Tibial nerve (tissue), 4 donors: ENCODE measurements at regions not wholly inside any gene's neighbourhood (a gene's known extent, or its start where the extent isn't known, plus 50 kb on each side); places are given as distances from the start of the nearest gene placed in this dataset.
A peak's percentile ranks its signal among the peaks of the same experiment; 100 is the strongest.

Experiments
- DNase-seq, 2 donors: peaks; one replicate each; pipeline ENCODE4 v3.0.0-alpha.2; 2019; ENCODE audit warnings: low spot score in 2 of 2
- H3K27ac ChIP-seq, 4 donors: fragments of 200-600 bp; sonication (generic) in 3 of 4; one replicate each; pipeline ENCODE4 v1.5.1; 2017 to 2019; ENCODE audit warnings: mild to moderate bottlenecking in 1 of 4
- H3K27me3 ChIP-seq, 2 donors: fragments of 200-600 bp; sonication (generic) in 1 of 2; one replicate each; pipeline versions ENCODE4 v1.5.1 to v1.6.0; 2017 to 2019
- H3K36me3 ChIP-seq, 3 donors: fragments of 200-600 bp; sonication (generic); one replicate each; pipeline ENCODE4 v1.5.1; 2018 to 2019
- H3K4me1 ChIP-seq, 4 donors: fragments of 200-600 bp; sonication (generic) in 3 of 4; one replicate each; pipeline ENCODE4 v1.5.1; 2017 to 2019
- H3K4me3 ChIP-seq, 4 donors: fragments of 200-600 bp; sonication (generic) in 3 of 4; one replicate each; pipeline ENCODE4 v1.5.1; 2017 to 2019; ENCODE audit warnings: mild to moderate bottlenecking in 1 of 4, moderate library complexity in 1 of 4
- H3K9me3 ChIP-seq, 4 donors: fragments of 200-600 bp; sonication (generic) in 3 of 4; one replicate each; pipeline ENCODE4 v1.5.1; 2017 to 2019
- CTCF ChIP-seq, 5 experiments: fragments of 200-600 bp in 3 of 5; fragments of 450-650 bp in 2 of 5; sonication (generic) in 3 of 5; IDR thresholded peaks; one replicate each; pipeline ENCODE4 v1.5.1; 2016 to 2019; ENCODE audit warnings: antibody characterized with exemption in 5 of 5, mild to moderate bottlenecking in 3 of 5, moderate library complexity in 2 of 5
- EP300 ChIP-seq, 2 donors: sonication (generic); formaldehyde crosslinking; IDR thresholded peaks; one replicate each; pipeline ENCODE4 v1.6.1; 2017; ENCODE audit warnings: antibody characterized with exemption in 2 of 2, mild to moderate bottlenecking in 1 of 2
- POLR2A ChIP-seq, 2 donors: fragments of 450-650 bp; IDR thresholded peaks; one replicate each; pipeline ENCODE4 v1.6.1; 2017; ENCODE audit warnings: antibody characterized with exemption in 2 of 2, mild to moderate bottlenecking in 2 of 2, moderate library complexity in 2 of 2
- WGBS, 2 donors: methylation state at CpG; one replicate each; pipeline ENCODE4 v1.1.5; 2018; 5-methylcytosine and 5-hydroxymethylcytosine counted together

GRCh38 chr3:167920747-167921146 lies 175.0 kb downstream of the GOLIM4 start:
- TF ChIP-seq POLR2A (IDR thresholded peaks at IDR 0.05) (no peak), CTCF (IDR thresholded peaks at IDR 0.05) (no peak), EP300 (IDR thresholded peaks at IDR 0.05) (no peak)
- DNase-seq: no peak
- H3K27ac ChIP-seq: no peak overlapping the region
- H3K4me1 ChIP-seq: no peaks in the 10 kb centered on the region
- H3K9me3 ChIP-seq: no peaks in the 10 kb centered on the region
- no peaks in the 10 kb centered on the region for H3K27me3 ChIP-seq
- no peaks in the 10 kb centered on the region for H3K36me3 ChIP-seq
- no peak overlapping the region for H3K4me3 ChIP-seq

GRCh38 chr3:167919590-167919989 lies 176.1 kb downstream of the GOLIM4 start:
- WGBS, 2 donors: 84 to 88% methylated on average over 1 of the region's 1 CpG
- TF ChIP-seq POLR2A (IDR thresholded peaks at IDR 0.05) (no peak), EP300 (IDR thresholded peaks at IDR 0.05) (no peak), CTCF (IDR thresholded peaks at IDR 0.05) (no peak)
- no peak for DNase-seq
- no peaks in the 10 kb centered on the region for H3K9me3 ChIP-seq
- H3K27ac ChIP-seq: no peak overlapping the region
- no peaks in the 10 kb centered on the region for H3K36me3 ChIP-seq
- H3K4me1 ChIP-seq: no peaks in the 10 kb centered on the region
- H3K4me3 ChIP-seq: no peak overlapping the region
- no peaks in the 10 kb centered on the region for H3K27me3 ChIP-seq

DNA sequence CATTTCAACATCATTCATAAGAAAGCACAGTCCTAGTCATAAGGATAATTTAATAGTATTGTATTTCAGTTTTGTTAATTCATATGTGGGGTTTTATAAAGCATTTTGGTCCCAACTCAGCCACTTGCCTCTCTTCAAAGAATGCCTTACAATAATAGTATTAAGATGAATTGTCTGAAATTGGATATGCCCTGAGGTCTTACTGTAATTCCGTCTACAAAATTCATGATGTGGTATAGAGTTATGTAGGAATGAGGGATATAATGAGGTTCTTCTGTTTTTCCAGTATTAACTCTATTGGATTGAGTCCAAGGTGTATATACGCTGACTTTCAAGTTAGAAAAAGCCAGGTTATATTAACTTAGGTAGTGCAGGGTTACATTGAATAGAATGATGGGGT lies 177.0 kb downstream of the GOLIM4 start:
- no peak overlapping the region for H3K4me3 ChIP-seq
- no peaks in the 10 kb centered on the region for H3K36me3 ChIP-seq
- no peaks in the 10 kb centered on the region for H3K27me3 ChIP-seq
- no peak for TF ChIP-seq POLR2A (IDR thresholded peaks at IDR 0.05)
- TF ChIP-seq CTCF (IDR thresholded peaks at IDR 0.05): no peak
- TF ChIP-seq EP300 (IDR thresholded peaks at IDR 0.05): no peak
- H3K9me3 ChIP-seq: no peaks in the 10 kb centered on the region
- DNase-seq: no peak
- 57 to 61% methylated on average over 2 of the region's 2 CpGs for WGBS, 2 donors
- no peak overlapping the region for H3K27ac ChIP-seq
- H3K4me1 ChIP-seq: no peaks in the 10 kb centered on the region

GRCh38 chr3:167918008-167918596 lies 177.6 kb downstream of the GOLIM4 start:
- no peak for DNase-seq
- Histone ChIP-seq H3K9me3 (no peaks in the 10 kb centered on the region), H3K36me3 (no peaks in the 10 kb centered on the region), H3K4me1 (no peaks in the 10 kb centered on the region), H3K27me3 (no peaks in the 10 kb centered on the region), H3K27ac (no peak overlapping the region), H3K4me3 (no peak overlapping the region)
- WGBS, 2 donors: 64 to 68% methylated on average over 4 of the region's 4 CpGs
- TF ChIP-seq EP300 (IDR thresholded peaks at IDR 0.05) (no peak), POLR2A (IDR thresholded peaks at IDR 0.05) (no peak), CTCF (IDR thresholded peaks at IDR 0.05) (no peak)

- no peaks in the 10 kb centered on the region for H3K4me1 ChIP-seq
- H3K4me3 ChIP-seq: no peak overlapping the region
- WGBS, 2 donors: 63 to 71% methylated on average over 4 of the region's 4 CpGs
- TF ChIP-seq CTCF (IDR thresholded peaks at IDR 0.05): no peak
- peak in 1 of 2 donors; percentile 12 for TF ChIP-seq EP300 (IDR thresholded peaks at IDR 0.05)
- no peaks in the 10 kb centered on the region for H3K27me3 ChIP-seq
- DNase-seq: peak in 1 of 2 donors; percentile 6
- H3K9me3 ChIP-seq: no peaks in the 10 kb centered on the region
- H3K27ac ChIP-seq: no peak overlapping the region
- H3K36me3 ChIP-seq: no peaks in the 10 kb centered on the region
Observed at GRCh38 chr3:167913219-167913835, 177.8 kb downstream of the SERPINI1 start.
